Cardiac fibroblast (primary cell): ENCODE measurements at regions not wholly inside any gene's neighbourhood (a gene's known extent, or its start where the extent isn't known, plus 50 kb on each side); places are given as distances from the start of the nearest gene placed in this dataset.

Experiments used
- DNase-seq, 2 donors: peaks; one replicate each; pipeline versions ENCODE4 v3.0.0 to v3.0.0-alpha.2; 2010; ENCODE audit warnings: low read depth in 2 of 2
- H3K4me3 ChIP-seq, 2 donors: replicated peaks in 1 of 2; 1 replicate in 1 of 2; 2 replicates in 1 of 2; pipeline ENCODE4 v1.5.1; 2011; ENCODE audit warnings: low read depth in 2 of 2, low read length in 2 of 2, mild to moderate bottlenecking in 2 of 2, moderate library complexity in 1 of 2
- CTCF ChIP-seq: IDR thresholded peaks from one replicate; pipeline ENCODE4 v1.5.1; 2011; ENCODE audit warnings: low read depth, mild to moderate bottlenecking, low read length, inconsistent platforms

GRCh38 chr3:74343391-74343790, 271.1 kb downstream of the CNTN3 start:
- no peak overlapping the region for H3K4me3 ChIP-seq
- TF ChIP-seq CTCF = no peak
- no peak for DNase-seq

- no peak for DNase-seq
- no peak for TF ChIP-seq CTCF
- no peak overlapping the region for H3K4me3 ChIP-seq
Measured at GRCh38 chr3:74338998-74339397, 275.5 kb downstream of the CNTN3 start.

- no peak overlapping the region for H3K4me3 ChIP-seq
- DNase-seq = no peak
- no peak for TF ChIP-seq CTCF
Measured at GRCh38 chr3:74332165-74332564, 282.3 kb downstream of the CNTN3 start.

- no peak for DNase-seq
- H3K4me3 ChIP-seq = no peak overlapping the region
- no peak for TF ChIP-seq CTCF
Measured at GRCh38 chr3:74331711-74332110, 282.7 kb downstream of the CNTN3 start.

GRCh38 chr3:74329096-74329495, 285.4 kb downstream of the CNTN3 start:
- TF ChIP-seq CTCF = no peak
- H3K4me3 ChIP-seq = no peak overlapping the region
- DNase-seq = no peak

- no peak for DNase-seq
- TF ChIP-seq CTCF = no peak
- no peak overlapping the region for H3K4me3 ChIP-seq
Measured at GRCh38 chr3:74328435-74328834, 286.0 kb downstream of the CNTN3 start.

GRCh38 chr3:74315291-74315690, 299.2 kb downstream of the CNTN3 start:
- DNase-seq = no peak
- no peak overlapping the region for H3K4me3 ChIP-seq
- no peak for TF ChIP-seq CTCF
